ENCODE measurements at regions not wholly inside any gene's neighbourhood (a gene's known extent, or its start where the extent isn't known, plus 50 kb on each side); places are given as distances from the start of the nearest gene placed in this dataset.

DNA sequence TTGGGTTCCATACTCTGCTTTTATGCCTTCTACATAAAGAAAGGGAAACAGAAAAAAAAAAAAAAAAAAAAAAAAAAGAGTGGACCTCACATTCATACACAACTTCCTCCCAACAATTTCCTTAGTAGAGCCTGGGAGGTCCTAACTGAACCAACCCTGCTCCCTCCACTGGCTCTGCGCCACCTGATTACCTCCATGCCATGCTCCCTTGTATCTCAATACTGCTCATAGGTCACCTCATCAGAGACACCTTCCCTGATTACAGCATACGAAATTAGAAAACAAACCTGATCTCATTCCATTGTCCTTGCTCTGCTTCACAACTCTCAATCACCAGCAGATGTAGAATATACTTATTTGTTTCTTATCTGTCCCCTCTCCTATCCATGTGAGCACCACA lies 134.2 kb upstream of the EYA4 start:
- TF ChIP-seq, protein P1, sequence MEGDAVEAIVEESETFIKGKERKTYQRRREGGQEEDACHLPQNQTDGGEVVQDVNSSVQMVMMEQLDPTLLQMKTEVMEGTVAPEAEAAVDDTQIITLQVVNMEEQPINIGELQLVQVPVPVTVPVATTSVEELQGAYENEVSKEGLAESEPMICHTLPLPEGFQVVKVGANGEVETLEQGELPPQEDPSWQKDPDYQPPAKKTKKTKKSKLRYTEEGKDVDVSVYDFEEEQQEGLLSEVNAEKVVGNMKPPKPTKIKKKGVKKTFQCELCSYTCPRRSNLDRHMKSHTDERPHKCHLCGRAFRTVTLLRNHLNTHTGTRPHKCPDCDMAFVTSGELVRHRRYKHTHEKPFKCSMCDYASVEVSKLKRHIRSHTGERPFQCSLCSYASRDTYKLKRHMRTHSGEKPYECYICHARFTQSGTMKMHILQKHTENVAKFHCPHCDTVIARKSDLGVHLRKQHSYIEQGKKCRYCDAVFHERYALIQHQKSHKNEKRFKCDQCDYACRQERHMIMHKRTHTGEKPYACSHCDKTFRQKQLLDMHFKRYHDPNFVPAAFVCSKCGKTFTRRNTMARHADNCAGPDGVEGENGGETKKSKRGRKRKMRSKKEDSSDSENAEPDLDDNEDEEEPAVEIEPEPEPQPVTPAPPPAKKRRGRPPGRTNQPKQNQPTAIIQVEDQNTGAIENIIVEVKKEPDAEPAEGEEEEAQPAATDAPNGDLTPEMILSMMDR (IDR thresholded peaks at IDR 0.05), result no peak
- TF ChIP-seq POLR2A (IDR thresholded peaks at IDR 0.05), result no peak
